Lower lobe of right lung (tissue), 2 donors: ENCODE measurements at regions not wholly inside any gene's neighbourhood (a gene's known extent, or its start where the extent isn't known, plus 50 kb on each side); places are given as distances from the start of the nearest gene placed in this dataset.

Source experiments
- ATAC-seq, 2 donors: fragments of 200-7000 bp; cut with Tn5 transposase; one replicate each; pipeline ENCODE4 v1.9.1; 2020 to 2022; ENCODE audit warnings: mild to moderate bottlenecking in 2 of 2, moderate library complexity in 2 of 2
- DNase-seq: peaks from one replicate; pipeline ENCODE4 v3.0.0-alpha.2; 2020
- H3K27ac ChIP-seq: fragments of 200-600 bp; one replicate; pipeline ENCODE4 v1.8.0; 2022
- H3K27me3 ChIP-seq: fragments of 200-600 bp; one replicate; pipeline ENCODE4 v1.8.0; 2022; ENCODE audit warnings: low read depth
- H3K36me3 ChIP-seq: fragments of 200-600 bp; one replicate; pipeline ENCODE4 v1.8.0; 2022; ENCODE audit warnings: mild to moderate bottlenecking
- H3K4me1 ChIP-seq: fragments of 200-600 bp; one replicate; pipeline ENCODE4 v1.8.0; 2022
- H3K4me3 ChIP-seq: fragments of 200-600 bp; one replicate; pipeline ENCODE4 v1.8.0; 2022; ENCODE audit warnings: mild to moderate bottlenecking
- H3K9me3 ChIP-seq: fragments of 200-600 bp; one replicate; pipeline ENCODE4 v1.8.0; 2022
- intact Hi-C: fragments of 100-400 bp; cut with DNase I; formaldehyde crosslinking; loops from one replicate; pipeline ENCODE4 v1.11.0; 2022
- TF ChIP-seq, protein P1 (sequence below): fragments of 200-600 bp; IDR thresholded peaks from one replicate; pipeline ENCODE4 v1.8.0; 2022; ENCODE audit warnings: antibody characterized with exemption, mild to moderate bottlenecking
- donor health status: DM: no; HTN: yes; CAD: no; lungs with severe emphysema.

DNA sequence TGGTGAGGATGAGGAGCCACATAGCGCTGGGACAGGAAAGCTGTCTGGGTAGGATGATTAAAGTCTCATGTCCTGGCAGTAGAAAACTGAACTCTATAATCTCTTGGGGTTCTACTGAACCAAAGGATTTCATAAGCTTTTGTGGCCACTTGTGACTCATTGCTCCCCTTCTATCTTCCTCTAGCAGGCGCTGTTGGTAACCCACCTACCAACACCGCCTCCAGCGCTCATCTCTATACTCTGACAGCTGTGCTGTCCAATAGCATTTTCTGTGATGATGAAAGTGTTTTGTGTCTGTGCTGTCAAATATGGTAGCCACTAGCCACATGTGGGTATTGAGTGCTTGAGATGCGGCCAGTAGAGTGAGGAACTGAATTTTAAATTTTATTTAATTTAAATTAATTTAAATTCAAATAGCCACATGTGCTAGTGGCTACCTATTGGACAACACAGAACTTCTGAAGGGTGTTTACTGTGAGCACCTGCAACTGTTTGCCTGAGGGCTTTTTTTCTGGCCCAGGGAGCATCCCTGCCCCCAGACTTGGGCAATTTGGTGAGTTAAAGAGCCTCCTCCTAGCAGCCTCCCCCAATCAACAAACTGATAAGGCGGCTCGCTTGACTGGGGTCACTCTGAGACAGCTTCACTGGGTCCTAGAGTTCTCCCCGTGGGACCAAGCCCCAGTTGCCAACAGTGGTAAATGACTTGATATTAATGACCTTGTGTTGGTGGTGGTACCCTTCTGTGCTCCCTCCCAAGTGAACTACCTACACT, 169.2 kb upstream of the ATP6AP2 start:
- no peaks in the 10 kb centered on the region for H3K27me3 ChIP-seq
- ATAC-seq = no peak
- intact Hi-C loops = no loop called here

DNA sequence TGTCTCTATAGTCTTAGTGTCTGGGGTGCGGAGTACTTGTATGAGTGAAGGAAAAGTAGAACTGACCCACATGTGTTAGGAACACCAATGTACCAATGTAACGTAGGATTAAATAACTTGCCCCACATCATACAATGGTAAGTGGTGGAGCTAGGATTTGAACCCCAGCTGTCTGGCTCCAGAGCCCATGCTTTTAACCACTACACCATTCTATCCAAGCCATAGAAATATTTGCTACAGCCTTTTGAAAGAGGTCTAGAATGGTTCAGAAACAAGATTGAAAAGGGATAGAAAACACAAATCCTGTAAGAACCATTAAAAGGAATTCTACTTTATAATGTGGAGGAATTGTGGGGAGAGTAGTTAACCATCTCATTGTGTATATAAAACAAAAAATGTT, 169.9 kb upstream of the ATP6AP2 start:
- no peaks in the 10 kb centered on the region for H3K36me3 ChIP-seq
- no peak for DNase-seq
- H3K4me3 ChIP-seq = no peak overlapping the region
- no peaks in the 10 kb centered on the region for H3K27me3 ChIP-seq
- H3K27ac ChIP-seq = no peak overlapping the region
- TF ChIP-seq, protein P1, sequence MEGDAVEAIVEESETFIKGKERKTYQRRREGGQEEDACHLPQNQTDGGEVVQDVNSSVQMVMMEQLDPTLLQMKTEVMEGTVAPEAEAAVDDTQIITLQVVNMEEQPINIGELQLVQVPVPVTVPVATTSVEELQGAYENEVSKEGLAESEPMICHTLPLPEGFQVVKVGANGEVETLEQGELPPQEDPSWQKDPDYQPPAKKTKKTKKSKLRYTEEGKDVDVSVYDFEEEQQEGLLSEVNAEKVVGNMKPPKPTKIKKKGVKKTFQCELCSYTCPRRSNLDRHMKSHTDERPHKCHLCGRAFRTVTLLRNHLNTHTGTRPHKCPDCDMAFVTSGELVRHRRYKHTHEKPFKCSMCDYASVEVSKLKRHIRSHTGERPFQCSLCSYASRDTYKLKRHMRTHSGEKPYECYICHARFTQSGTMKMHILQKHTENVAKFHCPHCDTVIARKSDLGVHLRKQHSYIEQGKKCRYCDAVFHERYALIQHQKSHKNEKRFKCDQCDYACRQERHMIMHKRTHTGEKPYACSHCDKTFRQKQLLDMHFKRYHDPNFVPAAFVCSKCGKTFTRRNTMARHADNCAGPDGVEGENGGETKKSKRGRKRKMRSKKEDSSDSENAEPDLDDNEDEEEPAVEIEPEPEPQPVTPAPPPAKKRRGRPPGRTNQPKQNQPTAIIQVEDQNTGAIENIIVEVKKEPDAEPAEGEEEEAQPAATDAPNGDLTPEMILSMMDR = no peak
- H3K4me1 ChIP-seq = no peaks in the 10 kb centered on the region
- ATAC-seq = no peak
- intact Hi-C loops = no loop called here
- no peaks in the 10 kb centered on the region for H3K9me3 ChIP-seq

More for the DNA sequence above, 169.2 kb upstream of the ATP6AP2 start:
- Histone ChIP-seq H3K4me1 (no peaks in the 10 kb centered on the region), H3K9me3 (no peaks in the 10 kb centered on the region), H3K4me3 (no peak overlapping the region), H3K27ac (no peak overlapping the region), H3K36me3 (no peaks in the 10 kb centered on the region)
- DNase-seq = no peak
- TF ChIP-seq, protein P1 = no peak

DNA sequence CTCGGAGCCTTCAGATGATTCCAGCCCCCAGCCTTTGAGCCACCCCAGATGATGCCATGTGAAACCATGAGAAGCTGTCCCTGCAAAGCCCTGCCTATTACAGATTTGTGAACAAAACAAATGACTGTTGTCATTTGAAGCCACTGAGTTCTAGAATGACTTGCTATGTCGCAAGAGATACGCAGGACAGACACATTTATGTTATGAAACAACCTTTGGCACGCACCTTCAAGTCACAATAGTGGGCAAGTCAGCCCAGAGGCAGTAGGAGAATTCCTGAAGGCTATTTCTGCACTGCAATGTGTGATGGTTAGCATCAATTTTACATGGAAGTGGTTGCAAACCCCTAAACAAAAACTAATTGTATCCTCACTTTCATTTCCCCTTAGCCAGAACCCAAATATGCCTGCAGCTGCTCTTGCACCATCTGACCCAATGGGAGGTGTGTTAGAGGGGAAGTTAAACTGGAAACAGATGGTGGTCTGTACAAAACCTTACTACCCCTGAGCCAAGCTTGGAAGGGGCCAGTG, 174.4 kb upstream of the ATP6AP2 start:
- ATAC-seq (no peak), DNase-seq (no peak)
- TF ChIP-seq, protein P1 = no peak
- Histone ChIP-seq H3K9me3 (no peaks in the 10 kb centered on the region), H3K36me3 (no peaks in the 10 kb centered on the region), H3K4me1 (no peaks in the 10 kb centered on the region), H3K27me3 (no peaks in the 10 kb centered on the region), H3K27ac (no peak overlapping the region), H3K4me3 (no peak overlapping the region)
- intact Hi-C loops = no loop called here

DNA sequence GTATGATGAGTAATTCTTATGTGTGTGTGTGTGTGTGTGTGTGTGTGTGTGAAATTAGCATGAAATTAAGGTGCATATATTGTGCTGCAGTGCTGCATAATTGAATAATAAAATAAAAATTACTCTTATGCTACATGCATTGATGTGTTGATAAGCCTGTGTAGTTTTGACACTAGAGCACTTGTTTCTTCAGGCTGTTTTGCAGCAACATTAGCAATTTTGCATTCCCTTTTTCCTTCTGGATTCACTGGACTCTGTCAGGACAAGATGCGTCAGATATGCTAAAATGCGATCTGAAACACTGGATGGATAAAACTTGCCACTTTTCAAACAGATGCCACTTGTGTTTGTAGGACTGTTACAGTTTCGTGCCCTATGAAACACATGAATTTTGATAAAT, 175.4 kb upstream of the ATP6AP2 start:
- TF ChIP-seq, protein P1 = no peak
- ATAC-seq (no peak), DNase-seq (no peak)
- intact Hi-C loops = no loop called here
- H3K36me3 ChIP-seq = no peaks in the 10 kb centered on the region
- H3K4me3 ChIP-seq = no peak overlapping the region
- no peaks in the 10 kb centered on the region for H3K27me3 ChIP-seq
- H3K9me3 ChIP-seq = no peaks in the 10 kb centered on the region
- no peaks in the 10 kb centered on the region for H3K4me1 ChIP-seq
- H3K27ac ChIP-seq = no peak overlapping the region

DNA sequence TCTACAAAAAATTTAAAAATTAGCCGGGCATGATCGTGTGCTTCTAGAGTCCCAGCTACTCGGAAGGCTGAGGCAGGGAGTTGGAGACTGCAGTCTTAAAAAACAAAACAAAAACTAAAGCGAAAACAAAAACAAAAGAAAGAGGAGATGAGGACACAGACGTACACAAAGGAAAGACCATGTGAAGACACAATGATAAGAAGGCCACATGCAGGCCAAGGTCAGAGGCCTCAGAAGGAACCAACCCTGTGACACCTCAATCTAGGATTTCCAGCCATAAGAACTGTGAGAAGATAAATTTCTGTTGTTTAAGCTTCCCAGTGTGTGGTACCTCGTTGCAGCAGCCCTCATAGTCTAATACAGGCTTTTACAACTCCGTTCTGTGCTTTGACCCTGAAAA, 177.0 kb upstream of the ATP6AP2 start:
- Histone ChIP-seq H3K4me1 (no peaks in the 10 kb centered on the region), H3K27me3 (no peaks in the 10 kb centered on the region), H3K36me3 (no peaks in the 10 kb centered on the region), H3K9me3 (no peaks in the 10 kb centered on the region), H3K27ac (no peak overlapping the region), H3K4me3 (no peak overlapping the region)
- intact Hi-C loops = no loop called here
- TF ChIP-seq, protein P1 = no peak
- ATAC-seq (no peak), DNase-seq (no peak)
